WI38 (cell line): ENCODE measurements at regions not wholly inside any gene's neighbourhood (a gene's known extent, or its start where the extent isn't known, plus 50 kb on each side); places are given as distances from the start of the nearest gene placed in this dataset.
"Not testable (repeated sequence)": the region's sequence is repeated elsewhere in the genome, so short reads cannot be mapped to it uniquely, and the experiment has no call there.

Experiments
- H3K4me3 ChIP-seq: 2 replicates; pipeline ENCODE4 v1.5.1; 2011; ENCODE audit warnings: low read depth, mild to moderate bottlenecking, control low read depth, low read length

- H3K4me3 ChIP-seq: not testable (repeated sequence)
These were observed 136.5 kb upstream of the PLGLB2 start for GRCh38 chr2:87611416-87611815.

DNA sequence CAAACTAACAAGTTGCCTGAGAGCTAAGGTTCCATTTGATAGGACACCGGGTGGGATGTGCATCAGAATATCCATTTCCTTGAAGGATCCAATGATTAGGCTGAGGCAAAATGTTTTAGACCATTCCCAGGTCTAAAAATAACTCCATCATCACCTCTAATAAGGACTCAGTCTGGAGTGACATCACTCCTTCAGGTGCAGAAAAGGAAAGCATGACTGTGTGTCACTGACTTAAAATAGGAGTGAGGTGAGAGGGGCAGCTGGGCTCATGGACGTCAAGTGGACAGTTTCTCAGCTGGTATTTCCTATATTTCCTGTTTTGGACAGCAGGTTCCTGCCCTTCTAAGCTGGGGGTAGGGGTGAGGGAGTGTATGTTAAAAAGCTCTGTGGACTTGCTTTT is 135.9 kb upstream of the PLGLB2 start:
- not testable (repeated sequence) for H3K4me3 ChIP-seq

DNA sequence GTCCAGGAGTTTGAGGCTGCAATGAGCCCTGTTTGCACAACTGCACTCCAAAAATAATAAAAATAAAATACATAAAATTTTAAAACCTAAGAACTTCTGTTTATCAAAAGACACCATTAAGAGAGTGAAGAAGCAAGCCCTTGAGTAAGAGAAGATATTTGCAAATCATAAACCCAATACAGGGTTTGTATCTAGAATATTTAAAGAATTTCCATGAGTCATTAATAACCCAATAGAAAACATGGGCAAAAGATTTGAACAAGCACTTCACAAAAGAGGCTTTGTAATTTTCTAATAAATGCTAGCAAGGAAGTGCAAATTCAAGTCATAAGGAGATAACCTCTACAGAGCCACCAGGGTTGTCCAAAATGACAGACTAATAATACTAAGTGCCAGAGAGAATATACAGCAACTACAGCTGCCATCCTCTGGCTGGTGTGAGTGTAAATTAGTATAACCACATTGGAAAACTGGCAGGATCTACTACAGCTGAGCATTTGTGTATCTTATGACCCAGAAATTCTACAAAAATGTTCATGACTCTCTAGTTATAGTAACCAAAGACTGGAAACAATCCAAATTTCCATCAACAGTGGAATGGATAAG is 133.0 kb upstream of the PLGLB2 start:
- H3K4me3 ChIP-seq: not testable (repeated sequence)

DNA sequence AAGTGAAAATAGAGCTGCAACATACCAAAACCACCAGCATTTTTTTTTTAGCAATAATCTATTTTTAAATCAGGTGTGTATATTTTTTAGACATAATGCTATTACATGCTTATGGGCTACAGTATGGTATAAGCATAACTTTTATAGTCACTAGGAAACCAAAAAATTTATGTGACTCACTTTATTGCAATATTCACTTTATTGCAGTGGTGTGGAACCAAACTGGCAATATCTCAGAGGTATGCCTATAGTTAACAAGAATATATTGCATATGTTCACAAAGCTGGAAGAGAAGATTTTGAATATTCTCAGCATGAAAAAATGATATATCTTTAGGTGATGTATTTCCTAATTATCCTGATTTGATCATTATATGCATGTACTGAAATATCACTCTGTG is 128.8 kb upstream of the PLGLB2 start:
- not testable (repeated sequence) for H3K4me3 ChIP-seq

DNA sequence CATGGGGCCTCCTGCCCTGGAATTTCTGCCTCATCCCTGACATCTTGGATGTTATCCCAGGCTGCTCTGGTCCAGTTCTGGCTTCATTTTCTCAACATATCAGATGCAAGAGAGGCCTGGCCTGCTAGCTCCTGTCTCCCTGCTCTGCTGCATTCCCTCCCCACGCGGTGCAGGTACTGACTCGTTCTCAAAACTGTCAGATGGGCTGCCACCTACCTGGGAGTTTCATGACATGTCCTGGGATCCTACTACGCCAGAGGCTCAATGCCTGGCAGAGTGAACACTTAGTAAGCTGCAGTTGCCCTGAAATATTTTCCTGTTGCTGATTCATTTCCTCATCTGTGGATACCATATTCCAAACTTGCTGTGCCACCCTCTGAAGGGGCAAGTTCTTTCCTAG is 126.7 kb upstream of the PLGLB2 start:
- H3K4me3 ChIP-seq: not testable (repeated sequence)

- not testable (repeated sequence) for H3K4me3 ChIP-seq
These were observed 125.2 kb upstream of the PLGLB2 start for GRCh38 chr2:87622720-87623119.

DNA sequence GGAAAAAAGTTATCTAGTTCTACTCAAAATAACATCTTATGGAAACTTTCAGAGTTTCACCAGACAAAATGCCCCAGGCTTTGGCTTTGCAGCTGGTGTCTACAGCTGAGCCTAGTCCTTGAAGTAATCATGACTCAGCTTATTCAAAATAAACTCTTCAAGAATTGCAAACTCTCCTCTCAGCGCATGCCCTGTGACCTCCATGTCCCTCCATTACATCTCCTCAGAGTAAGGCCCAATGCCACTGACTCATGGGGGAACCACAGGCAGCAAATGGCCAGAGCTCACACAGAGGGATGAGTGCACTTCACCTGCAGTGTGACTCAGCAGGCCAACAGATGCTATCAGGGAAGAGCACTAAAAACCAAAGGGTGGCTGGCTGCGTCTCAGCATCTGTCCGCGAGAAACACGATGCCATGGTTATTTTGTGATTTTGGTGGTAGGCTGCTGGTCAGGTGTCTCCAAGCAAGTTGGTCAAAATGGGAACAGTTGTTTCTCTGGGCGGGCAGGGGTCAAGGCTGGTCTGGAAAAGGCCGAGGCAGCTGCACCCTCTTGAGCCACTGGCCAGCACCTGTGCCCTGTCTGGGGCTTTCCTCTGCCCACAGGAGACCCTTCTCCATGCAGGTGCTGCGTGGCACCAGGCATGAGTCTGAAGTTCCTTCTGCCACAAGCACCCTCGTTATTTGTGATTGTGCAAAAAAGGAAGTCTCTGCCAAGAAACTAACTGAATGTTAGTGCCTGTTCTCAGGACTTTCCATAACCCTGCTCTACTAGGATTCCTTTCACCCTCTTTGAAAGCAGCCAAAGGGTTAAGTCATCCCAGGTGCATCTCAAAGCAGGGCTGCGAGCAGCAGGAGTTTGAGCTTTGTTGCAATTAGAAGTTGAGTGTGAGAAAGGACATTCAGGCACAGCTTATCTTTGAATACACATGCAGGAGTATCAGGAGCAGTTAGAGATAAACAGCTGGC is 118.1 kb upstream of the PLGLB2 start:
- H3K4me3 ChIP-seq: not testable (repeated sequence)

DNA sequence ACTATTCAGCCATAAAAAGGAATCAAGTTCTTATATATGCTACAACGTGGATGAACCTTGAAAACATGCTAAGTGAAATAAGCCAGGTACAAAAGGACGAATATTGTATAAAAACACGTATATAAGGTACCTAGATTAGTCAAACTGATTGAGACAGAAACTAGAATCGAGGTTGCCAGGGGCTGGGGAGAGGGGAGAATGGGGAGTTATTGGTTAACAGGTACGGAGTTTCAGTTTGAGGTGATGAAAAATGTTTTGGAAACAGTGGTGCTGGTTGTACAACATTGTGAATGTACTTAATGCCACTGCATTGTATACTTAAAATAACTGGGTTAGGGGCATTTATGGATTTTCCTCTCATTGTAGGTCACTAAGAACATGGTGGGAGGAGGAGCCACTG is 117.0 kb upstream of the PLGLB2 start:
- not testable (repeated sequence) for H3K4me3 ChIP-seq

DNA sequence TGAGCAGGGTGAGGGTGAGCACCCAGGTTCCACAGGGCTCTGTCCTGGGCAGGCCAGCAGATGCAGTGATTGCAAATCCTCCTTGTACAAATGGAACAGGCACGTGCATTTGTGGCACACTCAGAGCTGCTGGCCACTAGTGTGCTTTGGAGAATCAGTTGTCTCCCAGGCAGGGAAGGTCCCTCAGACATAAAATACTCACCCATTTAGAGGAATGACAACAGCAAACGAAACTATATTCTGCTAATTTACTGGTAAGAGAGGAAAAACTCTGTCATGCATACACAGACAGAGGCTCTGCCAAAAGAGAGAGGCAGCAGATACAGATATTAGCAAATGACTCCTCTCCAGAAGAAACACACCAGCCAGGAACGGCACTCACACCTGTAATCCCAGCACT is 116.5 kb upstream of the PLGLB2 start:
- H3K4me3 ChIP-seq: not testable (repeated sequence)

GRCh38 chr2:87633287-87633963 is 114.5 kb upstream of the PLGLB2 start:
- H3K4me3 ChIP-seq: not testable (repeated sequence)

GRCh38 chr2:87634106-87634505 is 113.8 kb upstream of the PLGLB2 start:
- H3K4me3 ChIP-seq: not testable (repeated sequence)

- H3K4me3 ChIP-seq: not testable (repeated sequence)
These were observed 112.8 kb upstream of the PLGLB2 start for GRCh38 chr2:87634971-87635650.

- H3K4me3 ChIP-seq: not testable (repeated sequence)
These were observed 111.6 kb upstream of the PLGLB2 start for GRCh38 chr2:87636246-87636645.

- H3K4me3 ChIP-seq: not testable (repeated sequence)
These were observed 111.2 kb upstream of the PLGLB2 start for GRCh38 chr2:87636735-87637134.

DNA sequence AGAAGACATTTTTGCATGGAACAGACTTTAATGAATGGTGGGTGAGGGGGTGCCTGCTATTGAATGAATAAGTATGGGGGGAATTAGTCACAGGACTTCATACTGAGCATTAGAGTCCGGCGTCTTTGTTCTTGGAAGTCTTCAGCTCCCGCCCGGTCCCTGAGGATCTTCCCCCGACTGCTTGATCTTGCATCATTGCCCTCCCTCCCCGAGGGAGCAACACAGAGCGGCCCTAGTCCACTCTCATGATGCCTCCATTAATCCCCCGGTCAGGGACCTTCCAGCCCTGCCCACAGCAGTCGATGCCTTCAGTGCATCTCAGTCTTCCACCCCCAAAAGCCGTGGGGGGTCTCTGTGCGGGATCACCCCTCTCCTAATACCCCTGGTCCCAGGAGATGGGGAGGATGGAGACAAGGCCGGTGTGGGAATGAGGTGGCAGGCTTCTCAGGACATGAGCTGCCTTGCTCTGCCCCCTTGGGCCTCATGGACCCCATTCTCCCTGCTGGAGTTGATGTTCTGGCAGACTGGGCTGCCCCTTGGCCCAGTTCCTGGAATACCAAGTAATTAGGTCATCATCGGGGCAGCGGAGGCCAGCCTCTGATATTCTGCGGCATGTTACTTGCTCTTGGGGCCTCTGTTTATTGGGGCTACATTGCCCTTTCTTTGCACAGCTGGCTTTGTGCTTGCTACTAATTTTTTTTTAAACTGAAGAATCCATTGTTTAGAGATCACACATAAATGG is 110.5 kb upstream of the PLGLB2 start:
- H3K4me3 ChIP-seq: not testable (repeated sequence)

DNA sequence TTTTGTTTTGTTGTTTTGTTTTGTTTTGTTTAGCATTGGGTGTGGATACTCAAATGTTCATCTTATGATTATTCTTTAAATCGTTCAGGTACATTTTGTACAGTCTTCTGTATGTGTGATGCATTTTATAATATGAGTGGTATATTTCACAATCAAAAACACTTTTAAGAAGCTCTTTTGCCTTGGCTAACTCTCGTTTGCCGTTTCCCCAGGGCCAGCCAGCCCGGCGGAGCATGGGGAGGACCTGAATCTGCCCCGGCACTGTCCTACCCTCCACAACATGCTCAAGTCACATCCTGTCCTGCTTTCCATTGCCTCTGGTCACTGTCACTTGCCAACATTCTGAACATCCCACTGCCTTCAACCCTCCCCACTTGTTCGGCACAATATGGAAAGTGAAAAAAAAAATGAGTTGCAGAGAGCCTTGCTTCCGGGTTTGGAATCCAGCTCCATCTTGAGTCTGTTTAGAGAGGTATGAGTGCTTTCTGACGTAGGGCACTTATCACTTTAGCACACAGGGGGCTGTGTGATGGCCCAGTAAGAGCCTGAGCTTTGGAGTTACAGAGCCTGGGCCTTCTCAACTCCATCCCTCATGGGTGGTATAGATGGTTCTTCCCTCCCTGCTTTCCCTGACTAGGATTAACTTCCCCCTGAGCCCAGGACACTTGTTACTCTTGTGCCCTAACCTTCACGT is 109.6 kb upstream of the PLGLB2 start:
- not testable (repeated sequence) for H3K4me3 ChIP-seq

DNA sequence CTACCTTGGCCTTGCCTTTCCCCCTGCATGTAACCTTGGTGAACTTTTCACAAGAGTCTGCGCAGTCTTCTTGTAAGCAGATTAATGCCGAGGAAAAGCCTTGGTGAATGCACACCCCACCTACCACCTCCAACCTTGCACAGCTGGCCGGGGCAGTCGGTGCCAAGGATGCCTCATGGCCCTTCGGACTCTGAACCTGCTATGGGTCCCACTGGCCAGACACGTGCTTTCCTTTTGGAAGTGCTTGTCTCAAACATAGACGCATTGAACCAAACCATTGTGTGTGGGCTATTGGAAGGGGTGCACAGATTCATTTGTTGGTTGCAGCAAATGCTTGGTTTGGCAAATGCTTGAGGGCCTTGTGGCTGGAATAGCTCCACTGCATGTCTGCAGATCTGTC is 109.0 kb upstream of the PLGLB2 start:
- not testable (repeated sequence) for H3K4me3 ChIP-seq

DNA sequence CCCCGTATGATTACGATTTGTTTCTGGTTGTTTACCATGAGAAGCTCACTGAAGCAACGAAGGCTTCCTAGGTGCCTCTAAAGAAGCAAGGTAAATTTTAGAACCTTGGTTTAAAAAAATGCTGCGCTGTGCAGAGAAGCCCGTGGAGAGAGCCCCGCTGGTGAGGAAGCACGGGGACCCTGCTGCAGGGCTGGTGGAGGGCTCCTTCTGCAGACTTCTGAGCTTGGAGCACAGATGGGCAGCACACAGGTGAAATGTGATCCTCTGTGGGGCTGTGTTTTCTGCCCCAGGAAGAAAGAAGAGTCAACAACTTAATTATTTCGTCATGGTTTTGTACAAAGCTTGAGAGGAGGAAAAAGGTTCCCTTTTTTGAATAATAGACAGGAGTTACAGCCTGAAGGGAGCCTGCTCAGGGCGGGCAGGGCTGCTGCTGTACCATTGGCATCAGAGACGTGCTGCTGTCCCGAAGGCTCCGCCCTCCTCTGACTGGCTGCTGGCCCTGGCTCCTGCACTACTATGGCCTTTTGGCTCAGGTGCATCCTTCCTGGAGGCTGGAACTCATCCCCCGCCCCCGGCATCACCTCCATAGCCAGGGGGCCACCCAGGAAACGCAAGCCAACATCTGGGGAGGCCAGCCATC is 108.0 kb upstream of the PLGLB2 start:
- H3K4me3 ChIP-seq: not testable (repeated sequence)

- H3K4me3 ChIP-seq: not testable (repeated sequence)
These were observed 106.8 kb upstream of the PLGLB2 start for GRCh38 chr2:87640961-87641563.
